ENCODE measurements at regions not wholly inside any gene's neighbourhood (a gene's known extent, or its start where the extent isn't known, plus 50 kb on each side); places are given as distances from the start of the nearest gene placed in this dataset.
"Not testable (repeated sequence)": the region's sequence is repeated elsewhere in the genome, so short reads cannot be mapped to it uniquely, and the experiment has no call there.

GRCh38 chr9:129453734-129454133 lies 167.2 kb downstream of the C9orf50 start:
- H3K27me3 ChIP-seq (ENCODE audit: control insufficient read depth, insufficient read depth): no peaks in the 10 kb centered on the region
- no peaks in the 10 kb centered on the region for H3K9me3 ChIP-seq (ENCODE audit: control insufficient read depth, low read length)
- peaks cover 5% of the 10 kb centered on the region for H3K4me1 ChIP-seq (ENCODE audit: control insufficient read depth, insufficient read depth, low read length)
- DNase-seq: no peak
- no peak overlapping the region for H3K27ac ChIP-seq (ENCODE audit: low read length)
- no peak overlapping the region for H3K4me3 ChIP-seq (ENCODE audit: low read length)
- ATAC-seq: no peak
- intact Hi-C loops (cut with DNase I): no loop called here

- 43% methylated on average over 10 of the region's 10 CpGs for WGBS
- ATAC-seq (peak; percentile 37 to 57), DNase-seq (peak in 1 of 3 donors; percentile 74)
- H3K27ac ChIP-seq (ENCODE audit: low read length): peak overlapping the region; percentile 74
- H3K9me3 ChIP-seq (ENCODE audit: control insufficient read depth, low read length): no peaks in the 10 kb centered on the region
- no peak overlapping the region for H3K4me3 ChIP-seq (ENCODE audit: low read length)
- no peaks in the 10 kb centered on the region for H3K27me3 ChIP-seq (ENCODE audit: control insufficient read depth, insufficient read depth)
- intact Hi-C loops (cut with DNase I): no loop called here
- peaks cover 4% of the 10 kb centered on the region for H3K4me1 ChIP-seq (ENCODE audit: control insufficient read depth, insufficient read depth, low read length)
Measured at GRCh38 chr9:129451669-129452068, 169.2 kb downstream of the C9orf50 start.

GRCh38 chr9:129451089-129451656 lies 169.7 kb downstream of the C9orf50 start:
- Histone ChIP-seq H3K9me3 (ENCODE audit: control insufficient read depth, low read length) (no peaks in the 10 kb centered on the region), H3K27ac (ENCODE audit: low read length) (peak overlapping the region; percentile 74), H3K4me1 (ENCODE audit: control insufficient read depth, insufficient read depth, low read length) (peaks cover 4% of the 10 kb centered on the region), H3K4me3 (ENCODE audit: low read length) (no peak overlapping the region), H3K27me3 (ENCODE audit: control insufficient read depth, insufficient read depth) (no peaks in the 10 kb centered on the region)
- intact Hi-C loops (cut with DNase I): no loop called here
- peak; percentile 70 to 75 for ATAC-seq
- DNase-seq: peak; percentile 39 to 80 (median 78)
- 33% methylated on average over 19 of the region's 19 CpGs for WGBS

GRCh38 chr9:129449066-129449465 lies 171.8 kb downstream of the C9orf50 start:
- ATAC-seq (no peak), DNase-seq (no peak)
- Histone ChIP-seq H3K4me3 (ENCODE audit: low read length) (no peak overlapping the region), H3K4me1 (ENCODE audit: control insufficient read depth, insufficient read depth, low read length) (peaks cover 4% of the 10 kb centered on the region), H3K27ac (ENCODE audit: low read length) (no peak overlapping the region), H3K9me3 (ENCODE audit: control insufficient read depth, low read length) (no peaks in the 10 kb centered on the region), H3K27me3 (ENCODE audit: control insufficient read depth, insufficient read depth) (no peaks in the 10 kb centered on the region)
- WGBS: 84% methylated on average over 16 of the region's 16 CpGs
- intact Hi-C loops (cut with DNase I): no loop called here

GRCh38 chr9:129446828-129447550 lies 173.9 kb downstream of the C9orf50 start:
- H3K4me3 ChIP-seq (ENCODE audit: low read length): no peak overlapping the region
- no peaks in the 10 kb centered on the region for H3K9me3 ChIP-seq (ENCODE audit: control insufficient read depth, low read length)
- ATAC-seq (no peak), DNase-seq (no peak)
- intact Hi-C loops (cut with DNase I): no loop called here
- no peaks in the 10 kb centered on the region for H3K27me3 ChIP-seq (ENCODE audit: control insufficient read depth, insufficient read depth)
- H3K4me1 ChIP-seq (ENCODE audit: control insufficient read depth, insufficient read depth, low read length): peaks cover 2% of the 10 kb centered on the region
- no peak overlapping the region for H3K27ac ChIP-seq (ENCODE audit: low read length)
- WGBS: 63% methylated on average over 14 of the region's 14 CpGs

GRCh38 chr9:129445794-129446306 lies 175.1 kb downstream of the C9orf50 start:
- Histone ChIP-seq H3K4me3 (ENCODE audit: low read length) (no peak overlapping the region), H3K27ac (ENCODE audit: low read length) (no peak overlapping the region)
- 92% methylated on average over 10 of the region's 10 CpGs for WGBS

GRCh38 chr9:129443515-129444164 lies 177.3 kb downstream of the C9orf50 start:
- H3K27me3 ChIP-seq (ENCODE audit: control insufficient read depth, insufficient read depth); H3K4me1 ChIP-seq (ENCODE audit: control insufficient read depth, insufficient read depth, low read length); intact Hi-C loops (cut with DNase I); H3K27ac ChIP-seq (ENCODE audit: low read length); H3K9me3 ChIP-seq (ENCODE audit: control insufficient read depth, low read length); H3K4me3 ChIP-seq (ENCODE audit: low read length); ATAC-seq: not testable (repeated sequence)
- 95% methylated on average over 8 of the region's 8 CpGs for WGBS
- DNase-seq: peak in 1 of 3 donors; percentile 9

More at GRCh38 chr9:129445794-129446306, 175.1 kb downstream of the C9orf50 start:
- DNase-seq (no peak), ATAC-seq (no peak)
- Histone ChIP-seq H3K27me3 (ENCODE audit: control insufficient read depth, insufficient read depth) (no peaks in the 10 kb centered on the region), H3K9me3 (ENCODE audit: control insufficient read depth, low read length) (no peaks in the 10 kb centered on the region), H3K4me1 (ENCODE audit: control insufficient read depth, insufficient read depth, low read length) (no peaks in the 10 kb centered on the region)
- intact Hi-C loops (cut with DNase I): no loop called here

- intact Hi-C loops (cut with DNase I): no loop called here
- Histone ChIP-seq H3K4me1 (ENCODE audit: control insufficient read depth, insufficient read depth, low read length) (peaks cover under 1% of the 10 kb centered on the region), H3K27me3 (ENCODE audit: control insufficient read depth, insufficient read depth) (no peaks in the 10 kb centered on the region), H3K9me3 (ENCODE audit: control insufficient read depth, low read length) (no peaks in the 10 kb centered on the region), H3K27ac (ENCODE audit: low read length) (no peak overlapping the region), H3K4me3 (ENCODE audit: low read length) (no peak overlapping the region)
- WGBS: 63% methylated on average over 13 of the region's 13 CpGs
- no peak for ATAC-seq
- peak in 1 of 3 donors; percentile 29 for DNase-seq
Measured at GRCh38 chr9:129442803-129443511, 177.9 kb downstream of the C9orf50 start.

GRCh38 chr9:129441852-129442251 lies 179.0 kb downstream of the C9orf50 start:
- no peak overlapping the region for H3K27ac ChIP-seq (ENCODE audit: low read length)
- ATAC-seq: no peak

GRCh38 chr9:129440435-129441186 lies 180.3 kb downstream of the C9orf50 start:
- DNase-seq (peak in 1 of 3 donors; percentile 26), ATAC-seq (no peak)
- Histone ChIP-seq H3K27ac (ENCODE audit: low read length) (no peak overlapping the region), H3K4me3 (ENCODE audit: low read length) (no peak overlapping the region), H3K4me1 (ENCODE audit: control insufficient read depth, insufficient read depth, low read length) (peaks cover 5% of the 10 kb centered on the region), H3K9me3 (ENCODE audit: control insufficient read depth, low read length) (no peaks in the 10 kb centered on the region), H3K27me3 (ENCODE audit: control insufficient read depth, insufficient read depth) (no peaks in the 10 kb centered on the region)
- WGBS: 74% methylated on average over 12 of the region's 12 CpGs
- intact Hi-C loops (cut with DNase I): no loop called here

More at GRCh38 chr9:129441852-129442251, 179.0 kb downstream of the C9orf50 start:
- 72% methylated on average over 7 of the region's 7 CpGs for WGBS
- peak in 1 of 3 donors; percentile 8 for DNase-seq
- intact Hi-C loops (cut with DNase I): no loop called here
- Histone ChIP-seq H3K4me1 (ENCODE audit: control insufficient read depth, insufficient read depth, low read length) (peaks cover 5% of the 10 kb centered on the region), H3K9me3 (ENCODE audit: control insufficient read depth, low read length) (no peaks in the 10 kb centered on the region), H3K27me3 (ENCODE audit: control insufficient read depth, insufficient read depth) (no peaks in the 10 kb centered on the region), H3K4me3 (ENCODE audit: low read length) (no peak overlapping the region)

All from right cardiac atrium (tissue), 5 donors.